ENCODE measurements at regions not wholly inside any gene's neighbourhood (a gene's known extent, or its start where the extent isn't known, plus 50 kb on each side); places are given as distances from the start of the nearest gene placed in this dataset.

DNA sequence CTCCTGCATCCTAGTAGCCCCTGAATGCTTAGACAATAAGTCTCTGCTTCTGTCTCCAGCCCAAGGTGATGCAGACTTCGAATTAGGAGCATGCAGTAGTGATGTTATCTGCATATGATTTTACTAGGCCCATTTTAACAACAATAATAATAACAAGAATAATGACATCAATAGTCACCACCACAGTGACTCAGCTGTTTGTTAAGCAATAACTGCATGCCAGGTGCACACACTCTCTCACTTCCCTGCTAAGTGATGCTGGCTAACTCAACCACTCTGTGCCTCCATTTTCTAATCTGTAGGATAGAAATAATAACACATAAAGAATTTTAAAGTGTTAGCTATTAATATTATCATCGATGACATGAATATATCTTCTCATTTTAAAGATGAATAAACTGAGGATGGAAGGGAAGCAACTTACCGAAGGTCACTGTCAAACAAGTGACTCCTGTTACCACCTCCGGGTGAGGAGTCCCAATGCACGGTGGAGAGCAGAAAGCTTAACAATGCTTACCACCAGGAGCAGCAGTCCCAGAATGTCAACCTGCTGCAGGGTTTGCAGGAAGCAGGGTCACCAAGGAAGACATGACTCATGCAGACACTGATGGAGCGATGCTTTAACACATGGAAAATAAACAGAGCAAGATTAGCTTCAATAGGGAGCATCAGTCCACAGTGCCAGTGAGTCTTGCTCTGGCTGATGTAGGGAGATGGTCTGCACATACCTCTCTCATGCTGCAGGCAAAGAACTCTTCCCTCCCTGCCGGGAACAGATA, 290.2 kb downstream of the SPATA17 start:
- H3K27ac Mint-ChIP-seq, result no peak overlapping the region
- ChIA-PET POLR2A (no interaction called here), CTCF (no interaction called here)
- TF ChIP-seq, protein P1, sequence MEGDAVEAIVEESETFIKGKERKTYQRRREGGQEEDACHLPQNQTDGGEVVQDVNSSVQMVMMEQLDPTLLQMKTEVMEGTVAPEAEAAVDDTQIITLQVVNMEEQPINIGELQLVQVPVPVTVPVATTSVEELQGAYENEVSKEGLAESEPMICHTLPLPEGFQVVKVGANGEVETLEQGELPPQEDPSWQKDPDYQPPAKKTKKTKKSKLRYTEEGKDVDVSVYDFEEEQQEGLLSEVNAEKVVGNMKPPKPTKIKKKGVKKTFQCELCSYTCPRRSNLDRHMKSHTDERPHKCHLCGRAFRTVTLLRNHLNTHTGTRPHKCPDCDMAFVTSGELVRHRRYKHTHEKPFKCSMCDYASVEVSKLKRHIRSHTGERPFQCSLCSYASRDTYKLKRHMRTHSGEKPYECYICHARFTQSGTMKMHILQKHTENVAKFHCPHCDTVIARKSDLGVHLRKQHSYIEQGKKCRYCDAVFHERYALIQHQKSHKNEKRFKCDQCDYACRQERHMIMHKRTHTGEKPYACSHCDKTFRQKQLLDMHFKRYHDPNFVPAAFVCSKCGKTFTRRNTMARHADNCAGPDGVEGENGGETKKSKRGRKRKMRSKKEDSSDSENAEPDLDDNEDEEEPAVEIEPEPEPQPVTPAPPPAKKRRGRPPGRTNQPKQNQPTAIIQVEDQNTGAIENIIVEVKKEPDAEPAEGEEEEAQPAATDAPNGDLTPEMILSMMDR (IDR thresholded peaks at IDR 0.05), result no peak
- no peak for ATAC-seq (ENCODE audit: poor library complexity)
- Histone ChIP-seq H3K4me3 (ENCODE audit: low read length) (no peak overlapping the region), H3K9me3 (ENCODE audit: control insufficient read depth in 1 of 2, insufficient read depth in 1 of 2, low read length in 2 of 2) (peaks cover 0 to 9% of the 10 kb centered on the region in 2 experiments), H3K36me3 (ENCODE audit: insufficient read depth, low read length) (no peaks in the 10 kb centered on the region), H3K27me3 (ENCODE audit: control insufficient read depth in 1 of 2, insufficient read depth in 2 of 2, low read length in 2 of 2) (peaks cover 0 to 2% of the 10 kb centered on the region in 2 experiments), H3K4me1 (ENCODE audit: insufficient read depth, low read length) (no peaks in the 10 kb centered on the region), H3K27ac (ENCODE audit: low read depth in 1 of 2, low read length in 2 of 2) (no peak overlapping the region)
- no peak for DNase-seq
- no peak overlapping the region for H3K4me3 Mint-ChIP-seq
- no peaks in the 10 kb centered on the region for H3K9me3 Mint-ChIP-seq
- H3K4me1 Mint-ChIP-seq (ENCODE audit: low read depth), result no peaks in the 10 kb centered on the region
- no peaks in the 10 kb centered on the region for H3K36me3 Mint-ChIP-seq (ENCODE audit: low read depth)
- intact Hi-C loops (cut with DNase I, micrococcal nuclease), result no loop called here
- peaks cover 18% of the 10 kb centered on the region for H3K27me3 Mint-ChIP-seq

DNA sequence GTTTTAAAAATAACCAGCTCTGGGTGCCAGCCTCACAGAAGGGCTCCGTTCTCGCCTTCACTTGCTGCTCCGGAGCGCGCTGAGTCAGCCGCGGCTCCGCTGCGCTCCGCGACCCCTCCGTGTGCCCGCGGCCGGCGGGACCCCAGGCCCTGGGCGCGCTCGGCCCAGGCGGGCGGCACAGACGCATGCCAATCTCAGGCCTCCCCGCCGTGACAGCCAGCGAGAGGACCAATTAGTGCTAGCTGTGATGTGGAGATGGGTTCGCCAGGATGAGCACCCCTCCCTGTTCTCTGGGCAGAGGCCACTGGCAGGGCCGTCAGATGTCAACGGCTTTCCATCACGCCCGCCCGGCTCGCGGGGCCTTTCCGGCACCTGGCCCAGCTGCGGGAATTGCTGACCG, 293.8 kb downstream of the SPATA17 start:
- intact Hi-C loops (cut with DNase I, micrococcal nuclease), result no loop called here
- no peaks in the 10 kb centered on the region for H3K4me1 Mint-ChIP-seq (ENCODE audit: low read depth)
- no peaks in the 10 kb centered on the region for H3K36me3 Mint-ChIP-seq (ENCODE audit: low read depth)
- Histone ChIP-seq H3K4me3 (ENCODE audit: low read length) (no peak overlapping the region), H3K9me3 (ENCODE audit: control insufficient read depth in 1 of 2, insufficient read depth in 1 of 2, low read length in 2 of 2) (peaks cover 0 to 5% of the 10 kb centered on the region in 2 experiments), H3K27ac (ENCODE audit: low read depth in 1 of 2, low read length in 2 of 2) (no peak overlapping the region), H3K4me1 (ENCODE audit: insufficient read depth, low read length) (no peaks in the 10 kb centered on the region), H3K36me3 (ENCODE audit: insufficient read depth, low read length) (no peaks in the 10 kb centered on the region), H3K27me3 (ENCODE audit: control insufficient read depth in 1 of 2, insufficient read depth in 2 of 2, low read length in 2 of 2) (peaks cover 0 to 2% of the 10 kb centered on the region in 2 experiments)
- DNase-seq (no peak), ATAC-seq (ENCODE audit: poor library complexity) (no peak)
- TF ChIP-seq, protein P1 (IDR thresholded peaks at IDR 0.05), result no peak
- H3K9me3 Mint-ChIP-seq, result no peaks in the 10 kb centered on the region
- ChIA-PET POLR2A (no interaction called here), CTCF (no interaction called here)
- no peak overlapping the region for H3K27ac Mint-ChIP-seq
- H3K4me3 Mint-ChIP-seq, result no peak overlapping the region
- H3K27me3 Mint-ChIP-seq, result peaks cover 18% of the 10 kb centered on the region

DNA sequence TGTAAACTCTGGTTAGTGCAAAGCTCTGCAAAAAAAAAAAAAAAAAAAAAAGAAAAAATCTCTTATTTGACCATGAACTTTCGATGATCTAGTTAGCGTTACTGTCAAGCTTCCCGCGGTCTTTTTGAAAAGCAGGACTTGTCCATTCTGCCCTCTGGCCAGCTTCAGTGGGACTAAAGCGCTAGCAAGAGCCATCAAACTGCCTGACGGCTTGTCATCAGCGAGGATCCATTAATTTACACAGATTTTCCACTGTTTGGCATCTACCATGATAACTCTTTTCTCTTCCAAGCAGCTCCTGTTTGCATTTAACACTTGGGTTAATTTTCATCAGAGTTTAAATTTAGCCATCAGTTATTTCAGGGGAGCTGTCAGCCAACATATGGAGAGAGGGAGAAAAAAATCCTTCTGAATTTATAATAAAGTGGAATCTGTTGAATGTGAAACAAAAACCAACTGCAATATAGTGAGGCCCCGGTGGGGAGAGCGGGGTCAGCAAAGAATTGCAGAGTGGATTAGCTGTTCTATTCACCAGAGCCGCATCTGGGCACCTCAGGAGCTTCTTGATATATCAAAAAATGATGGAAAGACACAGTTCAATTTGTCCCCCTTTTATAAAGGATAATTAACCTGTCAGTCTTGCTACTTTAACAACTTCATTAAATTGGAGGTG, 298.2 kb downstream of the SPATA17 start:
- Mint-ChIP-seq H3K27me3 (peaks cover 14% of the 10 kb centered on the region), H3K4me1 (ENCODE audit: low read depth) (no peaks in the 10 kb centered on the region), H3K27ac (no peak overlapping the region), H3K4me3 (no peak overlapping the region), H3K36me3 (ENCODE audit: low read depth) (no peaks in the 10 kb centered on the region), H3K9me3 (no peaks in the 10 kb centered on the region)
- ATAC-seq (ENCODE audit: poor library complexity), result no peak
- peaks cover 0 to 2% of the 10 kb centered on the region in 2 experiments for H3K27me3 ChIP-seq (ENCODE audit: control insufficient read depth in 1 of 2, insufficient read depth in 2 of 2, low read length in 2 of 2)
- no peak overlapping the region for H3K4me3 ChIP-seq (ENCODE audit: low read length)
- no peak for DNase-seq
- H3K27ac ChIP-seq (ENCODE audit: low read depth in 1 of 2, low read length in 2 of 2), result no peak overlapping the region
- intact Hi-C loops (cut with DNase I, micrococcal nuclease), result no loop called here
- TF ChIP-seq, protein P1 (IDR thresholded peaks at IDR 0.05), result no peak
- H3K36me3 ChIP-seq (ENCODE audit: insufficient read depth, low read length), result no peaks in the 10 kb centered on the region
- H3K4me1 ChIP-seq (ENCODE audit: insufficient read depth, low read length), result no peaks in the 10 kb centered on the region
- peaks cover 0 to 5% of the 10 kb centered on the region in 2 experiments for H3K9me3 ChIP-seq (ENCODE audit: control insufficient read depth in 1 of 2, insufficient read depth in 1 of 2, low read length in 2 of 2)
- ChIA-PET POLR2A (no interaction called here), CTCF (interaction anchor here (0.7 kb wide), 1 partner anchor 11 kb away, joined by 3 read pairs; no protein-coding TSS in a partner anchor)

All from CD4-positive, alpha-beta T cell (primary cell).